MM.1S (cell line): ENCODE measurements at regions not wholly inside any gene's neighbourhood (a gene's known extent, or its start where the extent isn't known, plus 50 kb on each side); places are given as distances from the start of the nearest gene placed in this dataset.

Source experiments
- DNase-seq: peaks from one replicate; pipeline ENCODE4 v3.0.0-alpha.2; 2015
- H2AFZ ChIP-seq: fragments of 300-600 bp; sonication (generic); 2 replicates; pipeline ENCODE4 v1.6.0; 2016; ENCODE audit warnings: antibody characterized with exemption, low read length
- H3F3A ChIP-seq: fragments of 300-600 bp; sonication (generic); 2 replicates; pipeline ENCODE4 v1.6.1; 2016; ENCODE audit warnings: mild to moderate bottlenecking, antibody characterized with exemption, low read length, moderate library complexity, mixed read lengths; ENCODE audit not compliant: insufficient read depth
- H3K27ac ChIP-seq: fragments of 300-600 bp; sonication (generic); 2 replicates; pipeline ENCODE4 v1.5.1; 2016; ENCODE audit warnings: mild to moderate bottlenecking, low read length
- H3K27me3 ChIP-seq: fragments of 300-600 bp; sonication (generic); replicated peaks from 2 replicates; pipeline ENCODE4 v1.6.0; 2016; ENCODE audit warnings: low read length; ENCODE audit not compliant: insufficient read depth
- H3K36me3 ChIP-seq: fragments of 300-600 bp; sonication (generic); replicated peaks from 2 replicates; pipeline ENCODE4 v1.6.1; 2016; ENCODE audit warnings: mild to moderate bottlenecking, low read length, mixed read lengths; ENCODE audit not compliant: insufficient read depth
- H3K4me1 ChIP-seq: fragments of 300-600 bp; sonication (generic); 2 replicates; pipeline ENCODE4 v1.6.1; 2016; ENCODE audit warnings: low read length, mixed read lengths
- H3K4me2 ChIP-seq: fragments of 300-600 bp; sonication (generic); 2 replicates; pipeline ENCODE4 v1.6.0; 2016; ENCODE audit warnings: low read depth, low read length
- H3K4me3 ChIP-seq: fragments of 300-600 bp; sonication (generic); 2 replicates; pipeline ENCODE4 v1.5.1; 2016; ENCODE audit warnings: low read length, mixed read lengths
- H3K79me2 ChIP-seq: fragments of 300-600 bp; sonication (generic); 2 replicates; pipeline ENCODE4 v1.6.1; 2016; ENCODE audit warnings: mixed run types, low read length, mixed read lengths
- H3K9ac ChIP-seq: fragments of 300-600 bp; sonication (generic); 2 replicates; pipeline ENCODE4 v1.6.1; 2016; ENCODE audit warnings: low read length, mixed read lengths
- H3K9me2 ChIP-seq: fragments of 300-600 bp; sonication (generic); replicated peaks from 2 replicates; pipeline ENCODE4 v1.6.1; 2016; ENCODE audit warnings: mild to moderate bottlenecking, low read length, mixed read lengths; ENCODE audit not compliant: insufficient read depth
- H3K9me3 ChIP-seq: fragments of 300-600 bp; sonication (generic); replicated peaks from 2 replicates; pipeline ENCODE4 v1.6.1; 2016; ENCODE audit warnings: mild to moderate bottlenecking, low read length, mixed read lengths; ENCODE audit not compliant: insufficient read depth
- H4K20me1 ChIP-seq: fragments of 300-600 bp; sonication (generic); 2 replicates; pipeline ENCODE4 v1.6.1; 2016; ENCODE audit warnings: mild to moderate bottlenecking, low read length, moderate library complexity, mixed read lengths; ENCODE audit not compliant: insufficient read depth
- EZH2 ChIP-seq: fragments of 300-600 bp; sonication (generic); optimal IDR thresholded peaks from 2 replicates; pipeline ENCODE3; 2017; ENCODE audit warnings: low read depth, mild to moderate bottlenecking, antibody characterized with exemption, low read length, mixed read lengths
- EZH2phosphoT487 ChIP-seq: fragments of 300-600 bp; sonication (generic); IDR thresholded peaks from 2 replicates; pipeline ENCODE4 v1.6.1; 2018; ENCODE audit warnings: antibody characterized with exemption, low read length
- TF ChIP-seq, protein P1 (sequence below): fragments of 300-600 bp; sonication (generic); IDR thresholded peaks from 2 replicates; pipeline ENCODE4 v1.5.1; 2016; ENCODE audit warnings: antibody characterized with exemption, low read length, mixed read lengths

DNA sequence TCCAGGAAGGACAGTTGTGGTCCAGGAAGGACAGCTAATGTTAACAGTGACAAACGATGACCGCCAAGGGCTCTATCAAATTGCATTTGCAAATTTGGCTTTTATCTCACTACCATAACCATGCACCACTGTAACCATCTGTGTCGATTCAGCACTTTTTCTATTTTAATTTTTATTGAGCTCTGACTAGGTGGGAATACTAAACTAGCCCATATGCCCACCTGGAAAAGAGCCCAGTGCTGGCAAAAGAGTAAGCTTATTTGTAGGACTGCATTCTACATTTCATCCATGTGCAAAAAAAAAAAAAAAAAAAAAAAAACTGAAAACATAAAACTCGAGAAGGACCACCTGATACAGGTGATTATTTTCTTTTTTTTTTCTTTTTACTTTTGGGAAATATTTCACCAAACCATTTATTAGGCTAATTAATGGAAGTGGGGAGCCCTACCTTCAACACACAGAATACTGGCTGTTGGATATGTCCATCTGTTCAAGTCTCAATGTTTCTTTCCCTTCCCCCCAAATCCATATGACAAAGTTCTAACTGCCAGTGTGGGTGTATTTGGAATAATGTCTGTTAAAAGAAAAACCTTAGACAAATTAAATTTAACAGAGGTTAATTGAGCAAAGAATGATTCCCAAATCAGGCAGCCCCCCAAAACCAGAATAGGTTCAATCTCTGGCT, 99.5 kb upstream of the MXRA5 start:
- Histone ChIP-seq H3F3A (no peaks in the 10 kb centered on the region), H3K36me3 (no peaks in the 10 kb centered on the region), H3K27ac (no peak overlapping the region), H3K4me3 (no peak overlapping the region), H4K20me1 (no peaks in the 10 kb centered on the region), H3K4me2 (no peak overlapping the region), H3K79me2 (no peaks in the 10 kb centered on the region), H3K27me3 (no peaks in the 10 kb centered on the region), H2AFZ (no peak overlapping the region), H3K9me2 (no peaks in the 10 kb centered on the region), H3K4me1 (no peaks in the 10 kb centered on the region), H3K9ac (no peak overlapping the region), H3K9me3 (no peaks in the 10 kb centered on the region)
- DNase-seq: no peak
- no peak for TF ChIP-seq EZH2phosphoT487
- TF ChIP-seq, protein P1, sequence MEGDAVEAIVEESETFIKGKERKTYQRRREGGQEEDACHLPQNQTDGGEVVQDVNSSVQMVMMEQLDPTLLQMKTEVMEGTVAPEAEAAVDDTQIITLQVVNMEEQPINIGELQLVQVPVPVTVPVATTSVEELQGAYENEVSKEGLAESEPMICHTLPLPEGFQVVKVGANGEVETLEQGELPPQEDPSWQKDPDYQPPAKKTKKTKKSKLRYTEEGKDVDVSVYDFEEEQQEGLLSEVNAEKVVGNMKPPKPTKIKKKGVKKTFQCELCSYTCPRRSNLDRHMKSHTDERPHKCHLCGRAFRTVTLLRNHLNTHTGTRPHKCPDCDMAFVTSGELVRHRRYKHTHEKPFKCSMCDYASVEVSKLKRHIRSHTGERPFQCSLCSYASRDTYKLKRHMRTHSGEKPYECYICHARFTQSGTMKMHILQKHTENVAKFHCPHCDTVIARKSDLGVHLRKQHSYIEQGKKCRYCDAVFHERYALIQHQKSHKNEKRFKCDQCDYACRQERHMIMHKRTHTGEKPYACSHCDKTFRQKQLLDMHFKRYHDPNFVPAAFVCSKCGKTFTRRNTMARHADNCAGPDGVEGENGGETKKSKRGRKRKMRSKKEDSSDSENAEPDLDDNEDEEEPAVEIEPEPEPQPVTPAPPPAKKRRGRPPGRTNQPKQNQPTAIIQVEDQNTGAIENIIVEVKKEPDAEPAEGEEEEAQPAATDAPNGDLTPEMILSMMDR: no peak

DNA sequence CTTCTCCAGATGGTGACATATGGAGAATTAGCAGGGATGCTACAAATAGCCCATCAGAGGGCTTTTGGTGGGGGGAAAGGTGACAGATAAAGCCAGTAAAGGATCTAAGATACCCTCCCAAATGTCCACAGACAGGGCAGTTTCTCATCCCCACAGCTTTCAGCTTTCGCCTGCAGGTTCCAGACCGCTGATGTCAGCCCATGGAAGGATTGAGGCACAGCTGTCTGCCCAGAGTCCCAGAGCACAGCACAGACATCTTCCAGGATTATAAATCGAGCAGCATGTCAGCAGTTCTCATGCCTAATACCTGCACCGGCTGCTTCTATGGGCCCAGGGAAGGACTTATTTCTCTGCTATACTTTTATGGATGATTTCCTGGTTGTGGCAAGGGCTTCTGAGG, 96.7 kb upstream of the MXRA5 start:
- Histone ChIP-seq H3K4me3 (no peak overlapping the region), H3K27me3 (no peaks in the 10 kb centered on the region), H4K20me1 (no peaks in the 10 kb centered on the region), H3K9me3 (no peaks in the 10 kb centered on the region), H2AFZ (no peak overlapping the region), H3K4me1 (no peaks in the 10 kb centered on the region), H3K27ac (no peak overlapping the region), H3K36me3 (no peaks in the 10 kb centered on the region), H3K9ac (no peak overlapping the region), H3F3A (no peaks in the 10 kb centered on the region), H3K4me2 (no peak overlapping the region), H3K79me2 (no peaks in the 10 kb centered on the region), H3K9me2 (no peaks in the 10 kb centered on the region)
- DNase-seq: no peak
- TF ChIP-seq EZH2phosphoT487 (no peak), EZH2 (no peak)
- TF ChIP-seq, protein P1: no peak

DNA sequence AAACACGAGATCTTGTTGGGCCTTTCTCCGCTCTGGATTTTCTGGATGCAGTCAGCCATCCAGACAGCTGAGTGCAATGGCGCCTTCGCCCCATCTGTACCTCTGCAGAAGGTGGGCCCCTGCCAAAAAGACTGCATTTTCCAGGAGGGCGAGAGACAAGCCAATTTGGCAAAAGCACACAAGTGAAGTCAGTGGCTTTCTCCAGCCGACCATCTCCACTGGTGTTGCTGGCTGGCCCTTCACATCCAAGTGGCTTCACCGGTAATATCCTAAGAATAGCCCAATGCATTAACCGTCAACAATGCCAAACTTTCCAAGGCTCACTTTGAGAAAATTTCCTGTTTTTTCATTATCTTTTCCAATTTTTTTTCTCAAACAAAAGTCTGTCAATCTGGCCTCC, 96.2 kb upstream of the MXRA5 start:
- Histone ChIP-seq H3K9me2 (no peaks in the 10 kb centered on the region), H3K36me3 (no peaks in the 10 kb centered on the region), H3F3A (no peaks in the 10 kb centered on the region), H3K27me3 (no peaks in the 10 kb centered on the region), H3K4me1 (no peaks in the 10 kb centered on the region), H3K9ac (no peak overlapping the region), H3K9me3 (no peaks in the 10 kb centered on the region), H3K4me2 (no peak overlapping the region), H3K27ac (no peak overlapping the region), H3K79me2 (no peaks in the 10 kb centered on the region), H4K20me1 (no peaks in the 10 kb centered on the region), H3K4me3 (no peak overlapping the region), H2AFZ (no peak overlapping the region)
- TF ChIP-seq EZH2 (no peak), EZH2phosphoT487 (no peak)
- TF ChIP-seq, protein P1: no peak
- DNase-seq: no peak
